Astrocyte of the cerebellum (primary cell): ENCODE measurements at regions not wholly inside any gene's neighbourhood (a gene's known extent, or its start where the extent isn't known, plus 50 kb on each side); places are given as distances from the start of the nearest gene placed in this dataset.

Source experiments
- DNase-seq: peaks from one replicate; pipeline ENCODE4 v3.0.0-alpha.2; 2011; ENCODE audit warnings: low read depth
- H3K4me3 ChIP-seq: 2 replicates; pipeline ENCODE4 v1.5.1; 2011; ENCODE audit warnings: mild to moderate bottlenecking, low read depth, low read length, moderate library complexity
- CTCF ChIP-seq: IDR thresholded peaks from 2 replicates; pipeline ENCODE4 v1.5.1; 2012; ENCODE audit warnings: low read length, low read depth, moderate library complexity, mild to moderate bottlenecking; ENCODE audit errors: missing control alignments
- in situ Hi-C: cut with HindIII; loops from 2 replicates; pipeline ENCODE4 v1.10.0; 2017; ENCODE audit warnings: low sequenced_read_pairs

- in situ Hi-C loops: no loop called here
- DNase-seq: no peak
- H3K4me3 ChIP-seq: no peak overlapping the region
- no peak for TF ChIP-seq CTCF
Measured at GRCh38 chr6:43997345-43997677, 129.9 kb downstream of the MRPL14 start.

- DNase-seq: no peak
- in situ Hi-C loops: no loop called here
- no peak overlapping the region for H3K4me3 ChIP-seq
- TF ChIP-seq CTCF: no peak
Measured at GRCh38 chr6:43996618-43997344, 130.5 kb downstream of the MRPL14 start.

GRCh38 chr6:43995137-43995536 lies 132.1 kb downstream of the MRPL14 start:
- no peak overlapping the region for H3K4me3 ChIP-seq
- in situ Hi-C loops: no loop called here
- no peak for TF ChIP-seq CTCF
- no peak for DNase-seq

- no peak for DNase-seq
- in situ Hi-C loops: no loop called here
- no peak overlapping the region for H3K4me3 ChIP-seq
- no peak for TF ChIP-seq CTCF
Measured at GRCh38 chr6:43993881-43994523, 133.2 kb downstream of the MRPL14 start.

DNA sequence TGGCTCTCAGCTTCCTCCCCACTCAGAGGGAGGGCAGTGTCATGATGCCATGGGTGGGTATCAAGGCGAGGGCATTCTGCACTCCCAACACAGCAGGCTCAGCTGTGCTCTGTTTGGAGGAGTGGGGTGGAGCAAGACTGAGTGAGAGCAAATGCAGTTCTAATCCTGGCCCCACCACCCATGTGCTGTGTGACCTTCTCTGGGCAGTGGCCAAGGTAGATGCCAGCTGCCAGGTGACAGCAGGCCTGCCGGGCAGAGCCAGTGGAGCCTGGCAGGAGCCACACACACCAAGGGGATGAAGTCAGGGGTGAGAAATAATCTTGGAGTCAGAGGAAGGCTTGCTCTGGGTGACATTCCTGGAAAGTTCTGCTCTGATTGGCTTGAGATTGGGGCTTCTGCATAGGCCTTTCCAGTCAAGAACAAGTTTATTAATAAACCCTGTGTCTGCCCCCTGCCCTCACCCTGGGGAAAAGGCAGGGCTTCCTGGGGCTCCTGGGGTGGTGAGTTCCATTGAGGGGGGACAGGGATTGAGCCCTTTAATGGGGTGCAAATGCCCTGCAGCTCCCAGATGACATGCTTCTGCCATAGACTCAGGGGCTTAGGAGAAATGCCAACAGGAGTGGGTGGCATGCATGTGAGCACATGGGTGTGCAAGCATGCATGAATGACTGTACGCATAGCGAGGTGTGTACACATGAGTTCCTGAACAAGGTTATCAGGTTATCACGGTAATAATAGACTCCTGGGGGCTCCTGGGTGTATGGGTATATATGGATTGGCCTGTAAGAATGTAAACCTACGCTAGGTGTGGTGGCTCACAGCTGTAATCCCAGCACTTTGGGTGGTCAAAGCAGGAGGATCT lies 134.2 kb downstream of the MRPL14 start:
- H3K4me3 ChIP-seq: no peak overlapping the region
- TF ChIP-seq CTCF: no peak
- in situ Hi-C loops: no loop called here
- no peak for DNase-seq

DNA sequence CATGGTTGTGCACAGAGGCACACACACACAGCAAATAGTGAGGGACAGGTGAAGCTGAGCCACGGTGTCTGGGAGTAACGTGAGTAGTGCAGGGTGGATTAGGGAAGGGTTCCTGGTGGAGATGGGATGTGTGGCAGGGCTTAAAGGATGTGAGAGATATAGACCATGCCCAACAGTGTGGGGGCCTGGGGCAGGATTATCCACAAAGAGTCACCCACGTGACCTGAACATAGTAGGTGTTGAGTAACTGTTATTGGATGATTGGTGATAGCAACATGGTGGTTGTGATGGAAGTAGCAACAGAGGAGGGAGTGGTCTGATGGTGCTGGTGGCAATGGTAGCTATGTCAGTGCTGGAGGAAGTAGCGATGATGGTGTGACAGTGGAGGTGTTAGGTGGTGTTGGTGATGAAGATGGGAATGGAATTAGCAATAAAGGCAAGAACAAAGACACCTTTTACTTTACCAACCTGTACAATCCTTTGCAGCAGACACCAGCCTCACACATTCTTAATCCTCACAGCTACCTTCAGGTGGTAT lies 135.1 kb downstream of the MRPL14 start:
- H3K4me3 ChIP-seq: no peak overlapping the region
- no peak for TF ChIP-seq CTCF
- in situ Hi-C loops: no loop called here

More for the DNA sequence above, 135.1 kb downstream of the MRPL14 start:
- DNase-seq: no peak
